ENCODE measurements at regions not wholly inside any gene's neighbourhood (a gene's known extent, or its start where the extent isn't known, plus 50 kb on each side); places are given as distances from the start of the nearest gene placed in this dataset.
"Not testable (repeated sequence)": the region's sequence is repeated elsewhere in the genome, so short reads cannot be mapped to it uniquely, and the experiment has no call there.

DNA sequence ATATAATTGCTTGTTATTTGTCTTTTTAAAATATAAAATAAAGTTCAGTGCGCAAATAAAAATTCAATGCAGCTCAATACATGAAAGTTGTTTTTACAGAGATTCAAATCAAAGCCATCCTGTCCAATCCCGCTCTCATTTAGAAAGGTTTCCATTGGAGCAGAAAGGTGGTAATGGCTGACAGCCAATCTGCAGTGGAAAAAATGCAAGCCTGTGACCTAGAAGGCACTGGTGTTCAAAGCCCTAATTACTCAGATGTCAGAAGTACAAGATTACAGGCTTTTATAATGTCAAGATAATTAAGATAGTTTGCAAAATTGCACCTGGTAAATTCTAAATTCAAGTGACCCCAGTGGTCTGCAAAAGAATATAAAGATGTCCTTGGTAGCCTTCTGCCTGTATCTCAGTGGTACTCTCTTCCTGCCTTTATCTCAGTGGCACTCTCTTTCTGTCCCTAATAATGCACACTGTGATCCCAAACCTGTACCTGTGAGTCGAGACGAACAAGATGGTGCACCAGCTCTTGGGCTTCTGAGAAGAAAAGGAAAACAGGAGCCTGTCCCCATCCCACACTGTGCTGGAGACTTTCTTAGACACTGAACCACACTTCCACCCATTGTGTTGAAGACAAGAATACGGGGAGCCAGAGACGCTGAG, 212.6 kb upstream of the FRG1 start:
- TF ChIP-seq POLR2A (IDR thresholded peaks at IDR 0.05; ENCODE audit: low read length); CEBPB (IDR thresholded peaks at IDR 0.05); SMC3 (IDR thresholded peaks at IDR 0.05); EP300 (IDR thresholded peaks at IDR 0.05); RCOR1 (IDR thresholded peaks at IDR 0.05; ENCODE audit: low read depth, low read length); RARB (CRISPR knock-in tag; IDR thresholded peaks at IDR 0.05): not testable (repeated sequence)
- TF ChIP-seq, protein P1, sequence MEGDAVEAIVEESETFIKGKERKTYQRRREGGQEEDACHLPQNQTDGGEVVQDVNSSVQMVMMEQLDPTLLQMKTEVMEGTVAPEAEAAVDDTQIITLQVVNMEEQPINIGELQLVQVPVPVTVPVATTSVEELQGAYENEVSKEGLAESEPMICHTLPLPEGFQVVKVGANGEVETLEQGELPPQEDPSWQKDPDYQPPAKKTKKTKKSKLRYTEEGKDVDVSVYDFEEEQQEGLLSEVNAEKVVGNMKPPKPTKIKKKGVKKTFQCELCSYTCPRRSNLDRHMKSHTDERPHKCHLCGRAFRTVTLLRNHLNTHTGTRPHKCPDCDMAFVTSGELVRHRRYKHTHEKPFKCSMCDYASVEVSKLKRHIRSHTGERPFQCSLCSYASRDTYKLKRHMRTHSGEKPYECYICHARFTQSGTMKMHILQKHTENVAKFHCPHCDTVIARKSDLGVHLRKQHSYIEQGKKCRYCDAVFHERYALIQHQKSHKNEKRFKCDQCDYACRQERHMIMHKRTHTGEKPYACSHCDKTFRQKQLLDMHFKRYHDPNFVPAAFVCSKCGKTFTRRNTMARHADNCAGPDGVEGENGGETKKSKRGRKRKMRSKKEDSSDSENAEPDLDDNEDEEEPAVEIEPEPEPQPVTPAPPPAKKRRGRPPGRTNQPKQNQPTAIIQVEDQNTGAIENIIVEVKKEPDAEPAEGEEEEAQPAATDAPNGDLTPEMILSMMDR (IDR thresholded peaks at IDR 0.05), result not testable (repeated sequence)
- TF ChIP-seq, protein P2, sequence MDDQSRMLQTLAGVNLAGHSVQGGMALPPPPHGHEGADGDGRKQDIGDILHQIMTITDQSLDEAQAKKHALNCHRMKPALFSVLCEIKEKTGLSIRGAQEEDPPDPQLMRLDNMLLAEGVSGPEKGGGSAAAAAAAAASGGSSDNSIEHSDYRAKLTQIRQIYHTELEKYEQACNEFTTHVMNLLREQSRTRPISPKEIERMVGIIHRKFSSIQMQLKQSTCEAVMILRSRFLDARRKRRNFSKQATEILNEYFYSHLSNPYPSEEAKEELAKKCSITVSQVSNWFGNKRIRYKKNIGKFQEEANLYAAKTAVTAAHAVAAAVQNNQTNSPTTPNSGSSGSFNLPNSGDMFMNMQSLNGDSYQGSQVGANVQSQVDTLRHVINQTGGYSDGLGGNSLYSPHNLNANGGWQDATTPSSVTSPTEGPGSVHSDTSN (IDR thresholded peaks at IDR 0.05), result not testable (repeated sequence)

Data from A549 (cell line).